Eye (tissue), 1 donor: ENCODE measurements at regions not wholly inside any gene's neighbourhood (a gene's known extent, or its start where the extent isn't known, plus 50 kb on each side); places are given as distances from the start of the nearest gene placed in this dataset.
"Not testable (repeated sequence)": the region's sequence is repeated elsewhere in the genome, so short reads cannot be mapped to it uniquely, and the experiment has no call there.

Experiments used
- DNase-seq: peaks from one replicate; pipeline ENCODE4 v3.0.0-alpha.2; 2015

GRCh38 chr2:84286878-84287277 lies 172.2 kb downstream of the SUCLG1 start:
- no peak for DNase-seq

DNA sequence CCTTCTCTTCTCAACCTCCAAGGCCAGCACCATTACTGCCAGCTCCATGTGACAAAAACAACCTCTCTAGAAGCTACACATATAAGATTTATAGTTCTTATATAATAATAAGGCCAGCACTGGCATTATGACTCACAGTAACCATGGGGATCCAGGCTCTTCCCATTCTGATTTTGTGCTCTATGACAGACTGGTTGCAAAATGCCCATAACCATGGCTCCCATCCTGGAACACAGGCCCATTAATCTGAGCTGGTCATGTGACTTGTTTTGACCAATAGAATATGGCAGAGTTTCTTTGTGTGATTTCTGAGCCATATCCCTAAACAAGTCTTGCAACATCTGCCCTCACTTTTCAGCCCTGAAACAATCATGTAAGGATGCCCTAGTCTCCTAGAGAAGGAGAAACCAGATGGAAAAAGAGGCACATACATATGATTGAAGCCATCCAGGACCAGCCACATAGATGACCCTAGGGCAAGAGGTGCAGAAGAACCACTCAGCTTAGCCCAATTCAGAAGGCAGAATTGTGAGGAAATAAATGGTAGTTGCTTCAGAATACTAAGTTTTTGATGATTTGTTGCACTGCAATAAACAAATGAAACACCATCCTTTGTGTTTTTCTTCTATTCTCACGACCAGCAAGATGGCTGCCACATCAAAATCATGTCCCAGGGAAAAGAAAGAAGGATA lies 173.9 kb downstream of the SUCLG1 start:
- no peak for DNase-seq

DNA sequence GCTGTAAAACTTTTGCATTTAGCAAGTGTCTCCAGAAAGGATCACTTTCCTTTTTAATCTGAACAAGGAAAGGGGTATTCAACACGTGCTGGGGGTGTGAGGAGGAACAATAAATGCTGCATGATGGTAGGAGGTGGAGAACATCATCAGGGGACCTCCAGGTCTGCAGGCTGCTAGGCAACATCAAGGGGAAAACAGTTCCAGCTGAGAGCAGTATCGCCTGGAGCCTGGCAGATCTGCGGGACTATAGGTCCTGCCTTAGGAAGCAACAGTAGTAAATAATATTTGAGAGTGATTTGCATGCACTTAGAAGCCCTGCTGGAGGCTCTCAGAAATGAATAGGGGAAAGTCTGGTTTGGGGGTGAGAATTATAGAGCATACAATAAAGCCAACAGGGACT lies 175.6 kb downstream of the SUCLG1 start:
- DNase-seq: no peak

- DNase-seq: no peak
Measured at GRCh38 chr2:84281510-84281909, 177.6 kb downstream of the SUCLG1 start.

DNA sequence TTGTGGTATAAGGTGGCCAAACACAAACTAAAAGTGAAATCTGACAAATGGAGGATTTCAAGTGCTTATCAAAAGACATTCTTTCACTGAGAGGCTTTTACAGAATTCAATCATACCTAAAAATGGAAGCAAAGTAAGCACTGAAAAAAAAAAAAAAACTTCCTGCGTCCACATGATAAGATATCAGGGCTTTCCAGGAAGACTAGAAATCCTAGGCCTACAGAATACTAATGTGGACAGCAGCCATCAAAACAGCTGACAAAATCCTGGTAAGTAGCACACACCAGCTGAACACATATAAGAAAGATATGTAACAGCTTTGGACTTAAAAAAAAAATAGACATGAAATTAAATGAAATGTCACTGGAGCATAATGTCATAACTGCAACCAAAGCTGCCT lies 178.2 kb downstream of the SUCLG1 start:
- DNase-seq: no peak

DNA sequence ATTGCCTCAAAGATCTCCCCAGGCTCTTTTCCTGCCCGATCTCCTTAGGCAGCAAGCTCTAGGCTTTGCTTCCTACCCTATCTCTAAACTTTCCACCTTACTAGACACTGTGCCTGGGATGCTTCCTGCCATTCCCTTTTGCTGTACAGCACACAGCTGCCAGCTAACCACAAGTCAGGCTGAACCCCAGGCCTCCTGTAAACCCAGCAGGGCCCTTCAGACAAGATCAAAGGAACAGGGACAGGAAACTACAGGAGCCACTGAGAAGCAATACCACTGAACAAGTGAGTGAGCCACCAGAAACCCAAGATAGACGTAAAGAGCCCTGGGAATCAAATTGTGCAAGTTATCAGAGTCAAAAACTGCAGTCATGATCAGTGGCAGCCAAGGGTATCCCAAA lies 180.7 kb downstream of the SUCLG1 start:
- no peak for DNase-seq

- no peak for DNase-seq
Measured at GRCh38 chr2:84276590-84277255, 182.4 kb downstream of the SUCLG1 start.

DNA sequence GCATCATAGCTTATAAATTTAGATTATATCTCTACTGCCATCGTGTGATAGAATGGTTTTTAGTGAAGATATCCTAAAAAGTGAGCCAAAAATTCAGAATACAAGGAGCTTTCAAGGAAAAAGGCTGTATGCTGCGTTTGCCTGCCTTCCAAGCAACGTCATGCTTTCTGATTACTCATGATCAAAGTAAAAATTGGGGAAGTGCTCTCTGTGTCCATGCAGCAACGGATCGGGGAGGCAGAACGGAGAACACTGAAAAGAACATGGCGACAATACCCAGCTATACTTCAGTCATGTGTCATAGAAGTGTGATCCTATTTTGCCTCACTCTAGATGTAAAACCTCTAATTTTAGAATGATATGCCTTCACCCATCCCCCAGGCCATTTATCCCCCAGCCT lies 185.7 kb downstream of the SUCLG1 start:
- DNase-seq: no peak

DNA sequence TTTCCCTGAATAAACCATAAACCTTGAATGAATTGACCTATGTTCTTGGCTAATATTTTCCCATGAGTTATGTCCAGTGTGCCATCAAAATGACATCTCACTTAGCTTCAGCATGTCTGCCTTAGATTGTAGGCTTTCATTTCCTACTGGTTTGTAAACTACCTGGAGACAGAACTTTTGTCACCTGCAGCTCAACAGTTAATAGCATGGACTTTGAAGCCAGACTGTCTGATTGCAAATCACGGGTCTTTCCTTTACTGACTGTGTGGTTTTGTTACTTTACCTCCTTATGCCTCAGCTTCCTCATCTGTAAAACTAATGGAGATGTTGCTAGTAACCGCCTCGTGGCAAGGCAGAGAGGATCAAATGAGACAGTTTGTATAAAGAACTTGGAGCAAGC lies 187.1 kb downstream of the SUCLG1 start:
- no peak for DNase-seq

DNA sequence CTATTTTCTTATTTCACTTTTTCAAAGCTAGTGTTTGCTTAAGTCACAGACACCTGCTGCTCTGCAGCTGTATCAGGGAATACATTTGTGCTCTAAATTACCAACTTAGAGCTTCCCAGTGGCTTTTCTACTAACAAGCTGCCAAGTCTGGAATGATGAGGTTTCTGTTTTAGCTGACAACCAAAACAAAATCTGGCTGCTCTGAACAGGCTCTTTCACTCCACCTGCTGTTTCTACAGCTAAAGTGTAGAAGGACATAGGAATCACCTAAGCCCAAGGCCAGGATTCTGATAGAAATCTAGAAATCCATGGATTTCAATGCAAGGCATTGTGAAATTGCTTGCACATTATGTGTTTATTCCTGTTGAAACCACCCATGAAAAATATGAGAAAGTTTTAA lies 201.2 kb downstream of the SUCLG1 start:
- peak; percentile 43 for DNase-seq

DNA sequence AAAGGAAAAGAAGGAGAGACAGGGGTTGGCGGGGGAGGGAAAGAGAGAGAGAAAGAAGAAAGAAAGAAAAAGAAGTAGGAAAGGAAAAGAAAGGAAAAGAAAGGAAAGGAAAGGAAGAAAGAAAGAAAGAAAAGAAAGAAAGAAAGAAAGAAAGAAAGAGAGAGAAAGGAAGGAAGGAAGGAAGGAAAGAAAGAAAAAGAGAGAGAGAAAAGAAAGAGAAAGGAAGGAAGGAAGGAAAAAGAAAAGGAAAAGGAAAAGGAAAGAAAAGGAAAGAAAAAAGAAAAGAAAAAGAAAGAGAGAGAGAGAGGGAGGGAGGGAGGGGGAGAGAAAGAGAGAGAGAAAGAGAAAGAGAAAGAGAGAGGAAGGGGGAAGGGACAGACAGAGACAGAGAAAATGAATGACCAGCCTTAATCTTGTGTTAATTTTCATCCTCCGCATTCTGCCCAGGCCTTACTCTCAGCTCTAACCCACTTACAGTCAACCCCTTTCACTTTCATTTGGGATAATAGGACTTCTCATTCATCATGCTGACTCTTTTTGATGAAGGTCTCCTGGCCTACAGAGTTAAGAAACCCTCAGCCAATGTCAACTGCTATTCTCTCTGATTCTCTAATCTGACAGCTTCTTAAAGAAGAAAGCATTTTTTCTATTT lies 207.3 kb downstream of the SUCLG1 start:
- DNase-seq: no peak

GRCh38 chr2:84249140-84249539 lies 209.9 kb downstream of the SUCLG1 start:
- no peak for DNase-seq

- peak; percentile 36 for DNase-seq
Measured at GRCh38 chr2:84247532-84247931, 211.5 kb downstream of the SUCLG1 start.

DNA sequence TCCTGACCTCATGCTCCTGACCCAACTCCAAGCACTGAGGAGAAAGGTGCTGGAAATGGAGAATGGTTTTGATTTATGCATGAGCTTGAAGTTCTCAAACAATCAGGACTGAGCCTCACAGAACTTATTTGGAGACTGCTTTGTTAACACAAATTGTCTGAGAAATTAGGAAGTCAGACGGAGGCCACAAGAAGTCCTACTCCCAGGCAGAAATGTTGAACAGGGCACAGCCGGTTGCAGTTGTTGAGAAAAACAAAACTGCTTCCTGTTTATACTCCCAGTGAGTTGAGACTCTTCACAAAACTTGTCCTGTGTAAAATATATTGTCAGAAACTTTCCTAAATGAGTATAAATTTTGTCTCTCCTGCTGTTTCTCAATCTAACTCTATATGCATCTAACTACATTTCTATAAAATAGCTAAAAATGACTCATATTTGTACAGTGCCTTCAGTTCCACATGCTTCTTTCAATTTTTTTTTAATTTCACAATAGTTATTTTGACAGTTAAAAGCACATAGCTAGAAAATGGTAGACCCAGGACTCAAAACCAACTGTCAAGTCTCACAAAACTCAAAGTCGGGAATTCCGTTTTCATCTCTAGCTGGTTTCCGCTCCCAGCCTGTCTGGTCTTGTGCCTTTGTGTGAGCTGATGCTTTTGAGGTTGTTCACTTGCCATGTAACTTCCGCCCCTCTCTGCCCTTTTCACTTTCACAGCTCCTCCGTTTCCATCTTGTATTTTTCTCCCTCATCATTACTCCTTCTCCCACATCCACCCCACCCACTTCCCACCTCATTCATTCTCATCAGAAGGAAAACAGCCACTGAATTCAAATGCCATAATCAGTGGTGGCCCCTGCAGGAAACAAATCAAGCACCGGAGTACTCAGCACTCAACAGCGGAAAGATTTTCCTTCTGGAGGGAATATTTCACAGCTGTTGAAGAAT lies 215.0 kb downstream of the SUCLG1 start:
- peak; percentile 50 for DNase-seq

DNA sequence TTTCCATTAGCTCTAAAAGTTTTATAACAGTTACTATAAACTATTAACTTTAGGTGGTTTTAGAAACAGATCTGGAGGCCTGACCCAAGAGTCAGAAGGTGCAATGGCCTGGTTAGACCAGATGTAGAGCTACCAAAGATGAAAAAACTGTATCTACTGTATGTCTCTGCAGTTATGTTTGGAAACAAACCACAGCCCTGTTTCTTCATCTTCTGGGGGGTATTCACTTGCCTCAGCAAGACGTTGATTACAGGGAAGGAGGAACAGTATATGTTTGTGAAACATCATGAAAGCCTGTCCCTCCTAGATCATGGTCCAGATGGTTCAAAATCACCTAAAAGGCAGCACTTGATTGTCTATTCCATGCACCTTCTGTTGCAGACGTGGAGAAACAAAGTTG lies 220.2 kb downstream of the SUCLG1 start:
- DNase-seq: no peak

GRCh38 chr2:84236288-84236687 lies 222.8 kb downstream of the SUCLG1 start:
- DNase-seq: no peak

GRCh38 chr2:84234103-84234502 lies 225.0 kb downstream of the SUCLG1 start:
- no peak for DNase-seq

DNA sequence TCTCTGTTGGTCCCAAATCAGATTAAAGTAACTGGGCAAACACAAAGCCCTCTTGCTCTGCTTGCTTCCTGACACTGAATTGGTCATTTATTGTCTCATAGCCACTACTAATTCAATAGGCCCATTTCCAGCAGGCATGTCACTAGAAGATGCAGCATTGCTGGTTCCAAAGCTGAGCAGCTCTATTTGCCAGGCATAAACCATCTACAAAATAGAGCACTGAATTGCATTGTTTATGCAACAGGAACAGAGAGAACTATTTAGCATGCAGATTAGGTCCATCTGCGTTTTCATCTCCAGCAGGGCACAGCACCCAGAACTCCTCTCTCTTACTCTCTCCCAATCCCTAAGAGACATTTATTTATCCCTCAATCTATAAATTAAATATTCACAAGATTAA lies 227.6 kb downstream of the SUCLG1 start:
- no peak for DNase-seq

DNA sequence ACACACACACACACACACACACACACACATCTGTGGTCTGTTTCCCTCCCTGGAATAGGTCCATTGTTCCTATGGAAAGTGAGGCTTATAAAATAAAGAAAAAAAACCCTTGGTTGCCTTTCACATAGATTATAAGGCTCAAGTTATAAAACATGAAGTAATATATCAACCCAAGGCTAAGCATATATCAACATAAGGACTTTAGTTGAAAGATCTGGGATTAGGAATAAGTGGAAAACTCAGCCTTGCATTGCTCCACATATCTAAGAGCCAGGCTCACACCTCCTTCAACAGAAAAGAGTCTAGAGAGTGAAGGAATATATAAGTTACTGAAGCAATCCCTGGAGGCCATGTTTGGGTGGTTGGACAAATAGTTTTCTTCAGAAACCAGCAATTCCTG lies 235.0 kb downstream of the SUCLG1 start:
- DNase-seq: no peak

DNA sequence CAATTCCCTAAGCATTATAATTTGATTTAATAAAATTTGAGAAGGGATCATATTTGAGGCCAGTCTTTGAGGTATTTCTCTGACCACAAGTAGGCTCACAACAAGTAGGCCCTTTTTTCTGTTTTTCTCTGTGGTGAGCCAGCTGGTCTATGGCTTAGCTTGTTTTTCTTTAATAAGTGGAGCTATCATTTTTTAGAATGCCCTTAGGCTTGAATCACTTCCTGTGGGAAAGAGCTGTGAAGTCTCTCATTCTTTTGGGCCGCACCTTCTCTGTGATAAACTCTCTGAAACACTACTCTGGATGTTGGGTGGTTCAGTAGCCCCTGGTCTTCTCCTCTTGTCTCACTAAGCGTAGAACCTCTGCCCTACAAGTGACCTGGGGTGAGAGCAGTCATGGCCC lies 235.9 kb downstream of the SUCLG1 start:
- DNase-seq: no peak

DNA sequence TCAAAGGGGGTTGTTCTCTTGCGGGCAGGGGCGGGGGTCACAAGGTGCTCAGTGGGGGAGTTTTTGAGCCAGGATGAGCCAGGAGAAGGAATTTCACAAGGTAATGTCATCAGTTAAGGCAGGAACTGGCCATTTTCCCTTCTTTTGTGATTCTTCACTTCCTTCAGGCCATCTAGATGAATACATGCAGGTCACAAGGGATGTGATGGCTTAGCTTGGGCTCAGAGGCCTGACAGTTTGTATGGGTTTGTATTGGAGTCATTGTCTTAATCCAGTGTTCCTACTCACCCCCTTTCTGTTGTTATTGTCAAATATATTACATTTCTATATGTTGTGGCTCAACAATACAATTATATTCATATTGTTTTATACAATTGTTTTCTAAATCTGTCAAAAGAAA lies 238.0 kb downstream of the SUCLG1 start:
- DNase-seq: not testable (repeated sequence)

DNA sequence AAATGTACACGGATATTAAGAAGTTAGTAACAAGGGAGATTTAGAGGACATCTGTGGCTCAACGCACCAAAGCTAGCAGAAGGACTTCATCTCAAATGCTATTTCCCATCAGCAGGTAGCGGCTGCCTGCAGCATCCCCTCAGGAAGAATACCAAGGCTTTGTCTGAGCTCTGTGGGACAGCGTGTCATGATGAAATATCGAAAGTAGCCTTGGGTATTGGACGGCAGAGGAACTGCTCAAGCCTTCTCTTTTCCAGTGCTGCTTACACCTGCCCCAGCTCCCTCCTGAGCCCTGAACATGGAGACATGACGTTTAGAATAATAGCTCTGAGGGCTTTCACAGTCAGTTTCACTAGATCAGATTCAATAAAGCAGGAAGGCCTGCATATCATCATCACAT lies 241.6 kb downstream of the SUCLG1 start:
- no peak for DNase-seq

DNA sequence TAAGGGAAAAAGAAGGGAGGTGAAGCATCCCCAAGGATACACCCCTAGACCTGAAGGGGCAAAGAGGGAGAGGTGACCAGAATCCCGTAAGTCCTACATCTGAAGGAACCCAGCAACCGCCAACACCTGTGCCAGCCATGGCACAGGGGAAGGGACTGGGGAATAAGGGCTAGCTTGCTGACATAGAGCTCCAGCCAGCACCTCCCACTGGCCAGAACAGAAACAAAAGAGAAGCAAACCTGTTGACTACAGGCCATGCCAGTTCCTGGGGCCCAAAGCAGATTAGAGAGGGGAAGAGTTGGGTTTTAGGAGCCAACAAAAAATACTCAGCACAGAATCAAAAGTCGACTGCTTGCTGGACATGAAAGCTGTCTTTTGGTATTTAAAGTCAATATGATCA lies 244.6 kb downstream of the SUCLG1 start:
- no peak for DNase-seq
